IMR-90 (cell line): ENCODE measurements at regions not wholly inside any gene's neighbourhood (a gene's known extent, or its start where the extent isn't known, plus 50 kb on each side); places are given as distances from the start of the nearest gene placed in this dataset.

Experiments used
- ATAC-seq: fragments of 200-7000 bp; cut with Tn5 transposase; 2 replicates; pipeline ENCODE4 v1.9.1; 2020; ENCODE audit warnings: low read depth, mild to moderate bottlenecking, moderate library complexity
- BruUV-seq: library from RNA; stranded (reverse); fragments of 400-500 nt; replicated peaks from 2 replicates; lab custom pipeline; 2021; lab: Mats Ljungman, UMichigan
- CTCF ChIA-PET: fragments of 300-600 bp; formaldehyde crosslinking; extraction: SDS; loops from one replicate; lab custom pipeline; 2021; ENCODE audit warnings: antibody characterized with exemption; lab: Yijun Ruan, JAX
- POLR2A ChIA-PET: fragments of 300-600 bp; sonication (Branson Sonifier 250); formaldehyde crosslinking; loops from one replicate; lab custom pipeline; 2022; ENCODE audit warnings: antibody characterized with exemption; ENCODE audit not compliant: unreplicated experiment; lab: Charles Lee
- DNase-seq: peaks from one replicate; pipeline ENCODE4 v3.0.0; 2013
- H2AFZ ChIP-seq: replicated peaks from 2 replicates; pipeline ENCODE3; 2013; ENCODE audit warnings: low read length, mild to moderate bottlenecking; ENCODE audit not compliant: poor library complexity
- H2AK5ac ChIP-seq: 2 replicates; pipeline ENCODE4 v1.6.1; 2013; ENCODE audit warnings: low read depth, low read length, inconsistent platforms
- H2AK9ac ChIP-seq: replicated peaks from 2 replicates; pipeline ENCODE3; 2013; ENCODE audit warnings: mild to moderate bottlenecking, low read depth, low read length, moderate library complexity; ENCODE audit not compliant: poor library complexity
- H2BK120ac ChIP-seq: 2 replicates; pipeline ENCODE4 v1.6.1; 2013; ENCODE audit warnings: low read depth, low read length, inconsistent platforms
- H2BK15ac ChIP-seq: 3 replicates; pipeline ENCODE4 v1.6.1; 2013; ENCODE audit warnings: low read depth, low read length, inconsistent platforms
- H2BK20ac ChIP-seq: 2 replicates; pipeline ENCODE4 v1.6.1; 2013; ENCODE audit warnings: low read depth, mild to moderate bottlenecking, inconsistent platforms, low read length, moderate library complexity
- H2BK5ac ChIP-seq: 2 replicates; pipeline ENCODE4 v1.6.1; 2013; ENCODE audit warnings: mild to moderate bottlenecking, low read depth, low read length, inconsistent platforms; ENCODE audit not compliant: poor library complexity, severe bottlenecking
- H3K14ac ChIP-seq: replicated peaks from 2 replicates; pipeline ENCODE4 v1.6.1; 2013; ENCODE audit warnings: low read depth, low read length, inconsistent platforms
- H3K18ac ChIP-seq: 2 replicates; pipeline ENCODE4 v1.6.1; 2013; ENCODE audit warnings: low read depth, low read length, control low read depth
- H3K23ac ChIP-seq: 2 replicates; pipeline ENCODE4 v1.6.1; 2013; ENCODE audit warnings: low read depth, low read length, inconsistent platforms
- H3K27ac ChIP-seq: 2 replicates; pipeline ENCODE4 v1.5.1; 2013; ENCODE audit warnings: mild to moderate bottlenecking, control low read depth, low read length; ENCODE audit not compliant: insufficient read depth
- H3K27me3 ChIP-seq: 2 replicates; pipeline ENCODE4 v1.6.1; 2013; ENCODE audit warnings: low read length; ENCODE audit not compliant: control insufficient read depth, insufficient read depth
- H3K36me3 ChIP-seq: 2 replicates; pipeline ENCODE4 v1.6.1; 2013; ENCODE audit warnings: low read length, mixed read lengths; ENCODE audit not compliant: control insufficient read depth, insufficient read depth
- H3K4ac ChIP-seq: 2 replicates; pipeline ENCODE4 v1.6.1; 2013; ENCODE audit warnings: low read depth, low read length, inconsistent platforms
- H3K4me1 ChIP-seq: 2 replicates; pipeline ENCODE4 v1.6.1; 2013; ENCODE audit warnings: low read length, mixed read lengths; ENCODE audit not compliant: control insufficient read depth, insufficient read depth
- H3K4me2 ChIP-seq: 2 replicates; pipeline ENCODE4 v1.6.1; 2013; ENCODE audit warnings: low read depth, mild to moderate bottlenecking, control low read depth, low read length, moderate library complexity
- H3K4me3 ChIP-seq: 2 replicates; pipeline ENCODE4 v1.5.1; 2013; ENCODE audit warnings: low read depth, mild to moderate bottlenecking, control low read depth, low read length, moderate library complexity; ENCODE audit not compliant: insufficient read depth
- H3K56ac ChIP-seq: 2 replicates; pipeline ENCODE4 v1.6.1; 2013; ENCODE audit warnings: low read length, inconsistent platforms; ENCODE audit not compliant: insufficient read depth; ENCODE audit errors: extremely low read depth
- H3K79me1 ChIP-seq, 2 experiments: 2 replicates each; pipeline ENCODE4 v1.6.1; 2013; ENCODE audit warnings: low read length in 2 of 2, inconsistent platforms in 1 of 2, low read depth in 1 of 2
- H3K9ac ChIP-seq: 2 replicates; pipeline ENCODE4 v1.6.1; 2013; ENCODE audit warnings: low read depth, low read length, control low read depth
- H3K9me1 ChIP-seq: 2 replicates; pipeline ENCODE4 v1.6.1; 2013; ENCODE audit warnings: low read length, inconsistent platforms; ENCODE audit not compliant: insufficient read depth
- H3K9me3 ChIP-seq: 2 replicates; pipeline ENCODE4 v1.6.1; 2013; ENCODE audit warnings: low read length; ENCODE audit not compliant: control insufficient read depth, insufficient read depth
- H4K20me1 ChIP-seq: 2 replicates; pipeline ENCODE4 v1.6.1; 2013; ENCODE audit warnings: low read length, inconsistent platforms; ENCODE audit not compliant: insufficient read depth
- H4K5ac ChIP-seq: 2 replicates; pipeline ENCODE4 v1.6.1; 2013; ENCODE audit warnings: mild to moderate bottlenecking, low read depth, low read length, control low read depth
- H4K8ac ChIP-seq, 2 experiments: 2 replicates each; pipeline ENCODE4 v1.6.1; 2013; ENCODE audit warnings: low read depth in 2 of 2, low read length in 2 of 2, control low read depth in 1 of 2, inconsistent platforms in 1 of 2
- H4K91ac ChIP-seq: 2 replicates; pipeline ENCODE4 v1.6.1; 2013; ENCODE audit warnings: low read depth, low read length, inconsistent platforms; ENCODE audit not compliant: insufficient read depth
- FOS ChIP-seq: fragments of 150-350 bp; IDR thresholded peaks from 2 replicates; pipeline ENCODE4 v1.6.1; 2016; ENCODE audit warnings: low read depth, low read length
- POLR2A ChIP-seq: IDR thresholded peaks from 2 replicates; pipeline ENCODE4 v1.6.1; 2012; ENCODE audit warnings: mild to moderate bottlenecking, low read depth, low read length
- RCOR1 ChIP-seq: IDR thresholded peaks from 2 replicates; pipeline ENCODE4 v1.6.1; 2012; ENCODE audit warnings: mild to moderate bottlenecking, low read length, improper control_type of control experiment; ENCODE audit not compliant: insufficient replicate concordance
- dilution Hi-C: fragments of 300-500 bp; cut with HindIII; formaldehyde crosslinking; loops from one replicate; pipeline ENCODE4 v1.14.3; 2018; ENCODE audit warnings: low sequenced_read_pairs; ENCODE audit not compliant: unreplicated experiment
- in situ Hi-C: fragments of 300-500 bp; cut with MboI; formaldehyde crosslinking; loops from 3 replicates; pipeline ENCODE4 v1.14.3; 2019; ENCODE audit warnings: low sequenced_read_pairs, inconsistent platforms, mixed read lengths
- intact Hi-C: fragments of 100-400 bp; cut with micrococcal nuclease; formaldehyde crosslinking; loops from 2 replicates; pipeline ENCODE4 v1.10.0; 2022
- TF ChIP-seq, protein P1 (sequence below): fragments of 150-350 bp; IDR thresholded peaks from 2 replicates; pipeline ENCODE4 v1.6.1; 2017; ENCODE audit warnings: mild to moderate bottlenecking, antibody characterized with exemption, low read length, low read depth

DNA sequence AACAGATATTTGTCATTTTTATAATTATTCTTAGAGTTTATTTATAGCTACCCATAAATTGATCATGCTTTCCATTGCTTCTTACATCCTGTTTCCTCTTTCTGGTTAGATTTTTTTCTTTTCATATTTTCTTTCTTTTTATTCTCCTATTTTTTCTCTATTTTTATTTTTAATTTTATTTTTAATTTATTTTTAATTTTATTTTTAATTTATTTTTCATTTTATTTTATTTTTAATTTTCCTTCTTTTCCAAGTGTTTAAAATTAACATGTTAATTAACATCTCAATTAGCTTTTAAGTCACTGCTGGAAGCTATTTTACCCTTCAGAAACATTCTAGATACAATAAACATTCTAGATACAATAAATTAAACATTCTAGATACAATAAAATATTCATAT, 269.6 kb downstream of the B3GLCT start:
- no peak overlapping the region for H2BK20ac ChIP-seq
- no peak overlapping the region for H4K91ac ChIP-seq
- no peak overlapping the region for H3K4me2 ChIP-seq
- H3K27me3 ChIP-seq: peaks cover 1% of the 10 kb centered on the region; the same call in 1 of the 2 replicates
- no peak overlapping the region for H3K14ac ChIP-seq
- in situ Hi-C loops (no loop called here), intact Hi-C loops (no loop called here), dilution Hi-C loops (no loop called here)
- ChIA-PET CTCF (no interaction called here), POLR2A (no interaction called here)
- H3K23ac ChIP-seq: no peak overlapping the region
- H3K9ac ChIP-seq: no peak overlapping the region
- DNase-seq (no peak), ATAC-seq (no peak)
- H3K4ac ChIP-seq: no peak overlapping the region
- H2AK5ac ChIP-seq: no peak overlapping the region
- H2BK5ac ChIP-seq: no peak overlapping the region
- H3K4me1 ChIP-seq: no peaks in the 10 kb centered on the region
- no peaks in the 10 kb centered on the region for H3K36me3 ChIP-seq
- no peak for TF ChIP-seq FOS
- no peak for TF ChIP-seq RCOR1
- TF ChIP-seq POLR2A: no peak
- TF ChIP-seq, protein P1, sequence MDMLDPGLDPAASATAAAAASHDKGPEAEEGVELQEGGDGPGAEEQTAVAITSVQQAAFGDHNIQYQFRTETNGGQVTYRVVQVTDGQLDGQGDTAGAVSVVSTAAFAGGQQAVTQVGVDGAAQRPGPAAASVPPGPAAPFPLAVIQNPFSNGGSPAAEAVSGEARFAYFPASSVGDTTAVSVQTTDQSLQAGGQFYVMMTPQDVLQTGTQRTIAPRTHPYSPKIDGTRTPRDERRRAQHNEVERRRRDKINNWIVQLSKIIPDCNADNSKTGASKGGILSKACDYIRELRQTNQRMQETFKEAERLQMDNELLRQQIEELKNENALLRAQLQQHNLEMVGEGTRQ: no peak
- H3K9me3 ChIP-seq: no peaks in the 10 kb centered on the region
- no peaks in the 10 kb centered on the region for H3K9me1 ChIP-seq
- no peak overlapping the region for H3K27ac ChIP-seq
- no peak overlapping the region for H2AK9ac ChIP-seq
- H3K4me3 ChIP-seq: no peak overlapping the region
- H4K5ac ChIP-seq: no peak overlapping the region
- no peak overlapping the region for H4K8ac ChIP-seq
- no peak overlapping the region for H2BK120ac ChIP-seq
- no peak overlapping the region for H2BK15ac ChIP-seq
- no peak overlapping the region for H3K18ac ChIP-seq
- H2AFZ ChIP-seq: no peak overlapping the region
- no peaks in the 10 kb centered on the region for H3K79me1 ChIP-seq
- H3K56ac ChIP-seq: no peak overlapping the region
- H4K20me1 ChIP-seq: no peaks in the 10 kb centered on the region
- no TSS peak for BruUV-seq
